ENCODE measurements at regions not wholly inside any gene's neighbourhood (a gene's known extent, or its start where the extent isn't known, plus 50 kb on each side); places are given as distances from the start of the nearest gene placed in this dataset.

GRCh38 chr11:116530705-116531104 is 242.1 kb downstream of the BUD13 start:
- no peak for TF ChIP-seq CREB1 (IDR thresholded peaks at IDR 0.05; ENCODE audit: low read depth)
- no peak for TF ChIP-seq ZBTB7A (IDR thresholded peaks at IDR 0.05; ENCODE audit: low read depth)
- no peak for TF ChIP-seq YY1 (IDR thresholded peaks at IDR 0.05; ENCODE audit: low read depth)
- no peak for TF ChIP-seq EP300 (IDR thresholded peaks at IDR 0.05; ENCODE audit: borderline replicate concordance)
- no peak for TF ChIP-seq NFIC (IDR thresholded peaks at IDR 0.05)
- no peak for TF ChIP-seq TEAD4 (IDR thresholded peaks at IDR 0.05)
- TF ChIP-seq EGR1 (IDR thresholded peaks at IDR 0.05) = no peak

All from Ishikawa (cell line).